ENCODE measurements at regions not wholly inside any gene's neighbourhood (a gene's known extent, or its start where the extent isn't known, plus 50 kb on each side); places are given as distances from the start of the nearest gene placed in this dataset.
A peak's percentile ranks its signal among the peaks of the same experiment; 100 is the strongest.

- no peak for TF ChIP-seq CERS6 (CRISPR knock-in tag; IDR thresholded peaks at IDR 0.05)
- TF ChIP-seq MIER2 (CRISPR knock-in tag; IDR thresholded peaks at IDR 0.05) = 0 out of 2 replicates have a peak, but pooled peaks have one; percentile 48
- TF ChIP-seq KDM2A (CRISPR knock-in tag; IDR thresholded peaks at IDR 0.05; ENCODE audit: borderline replicate concordance, low read depth) = peak; percentile 61; the same call in 1 of the 2 replicates
- TF ChIP-seq ZNF749 (CRISPR knock-in tag; IDR thresholded peaks at IDR 0.05; ENCODE audit: borderline replicate concordance) = no peak
- TF ChIP-seq ZBTB7B (CRISPR knock-in tag; IDR thresholded peaks at IDR 0.05) = peak; percentile 53; the same call in 1 of the 2 replicates
- no peak for TF ChIP-seq EEA1 (CRISPR knock-in tag; IDR thresholded peaks at IDR 0.05; ENCODE audit: borderline replicate concordance)
- peak; percentile 58; the same call in 1 of the 2 replicates for TF ChIP-seq JUN (CRISPR knock-in tag; IDR thresholded peaks at IDR 0.05)
- no peak for TF ChIP-seq ZNF720 (CRISPR knock-in tag; IDR thresholded peaks at IDR 0.05)
- 0 out of 2 replicates have a peak, but pooled peaks have one; percentile 36 for TF ChIP-seq ZBTB25 (CRISPR knock-in tag; IDR thresholded peaks at IDR 0.05)
- TF ChIP-seq HOXD1 (CRISPR knock-in tag; IDR thresholded peaks at IDR 0.05) = no peak
- peak; percentile 79; the same call in 1 of the 2 replicates for TF ChIP-seq ZNF816 (CRISPR knock-in tag; IDR thresholded peaks at IDR 0.05; ENCODE audit: borderline replicate concordance)
- no peak for TF ChIP-seq SMARCC2 (IDR thresholded peaks at IDR 0.05)
- TF ChIP-seq U2AF1 (optimal IDR thresholded peaks at IDR 0.05; ENCODE audit: low read depth, low read length) = no peak
- TF ChIP-seq RAD51 (IDR thresholded peaks at IDR 0.05; ENCODE audit: borderline replicate concordance) = no peak
- TF ChIP-seq NFE2L2 (IDR thresholded peaks at IDR 0.05; ENCODE audit: low read length) = no peak
- no peak for TF ChIP-seq HNRNPK (IDR thresholded peaks at IDR 0.05; ENCODE audit: low read depth, low read length, poor library complexity, severe bottlenecking)
- TF ChIP-seq ZNF580 (CRISPR knock-in tag; IDR thresholded peaks at IDR 0.05; ENCODE audit: borderline replicate concordance, low read depth) = peak; percentile 10; the same call in 1 of the 2 replicates
- TF ChIP-seq KDM3A (CRISPR knock-in tag; IDR thresholded peaks at IDR 0.05; ENCODE audit: low read depth) = peak; percentile 75; the same call in 1 of the 2 replicates
- TF ChIP-seq PREB (CRISPR knock-in tag; IDR thresholded peaks at IDR 0.05) = no peak
- peak; percentile 47; the same call in 1 of the 2 replicates for TF ChIP-seq TARDBP (CRISPR knock-in tag; IDR thresholded peaks at IDR 0.05)
- TF ChIP-seq ZNF343 (CRISPR knock-in tag; IDR thresholded peaks at IDR 0.05) = no peak
- no peak for TF ChIP-seq ZNF251 (CRISPR knock-in tag; IDR thresholded peaks at IDR 0.05)
- no peak for TF ChIP-seq E2F5 (CRISPR knock-in tag; conservative IDR thresholded peaks at IDR 0.05)
- no peak for TF ChIP-seq HCFC1 (IDR thresholded peaks at IDR 0.05; ENCODE audit: low read depth, low read length)
- no peak for TF ChIP-seq JDP2 (CRISPR knock-in tag; IDR thresholded peaks at IDR 0.05; ENCODE audit: borderline replicate concordance)
- peak; percentile 43 for TF ChIP-seq SKI (IDR thresholded peaks at IDR 0.05; ENCODE audit: partially characterized antibody)
These were observed 77.0 kb downstream of the FOXA2 start (continued) for GRCh38 chr20:22507240-22507961.

Data from HepG2 (cell line).